GM10266 (cell line): ENCODE measurements at regions not wholly inside any gene's neighbourhood (a gene's known extent, or its start where the extent isn't known, plus 50 kb on each side); places are given as distances from the start of the nearest gene placed in this dataset.

ENCODE experiments used
- DNase-seq: peaks from one replicate; pipeline ENCODE4 v3.0.0; 2012; ENCODE audit errors: extremely low spot score
- TF ChIP-seq, protein P1 (sequence below): IDR thresholded peaks from 2 replicates; pipeline ENCODE4 v1.5.1; 2012; ENCODE audit warnings: mild to moderate bottlenecking, low read depth; ENCODE audit not compliant: control insufficient read depth, insufficient read depth; ENCODE audit errors: missing control alignments

DNA sequence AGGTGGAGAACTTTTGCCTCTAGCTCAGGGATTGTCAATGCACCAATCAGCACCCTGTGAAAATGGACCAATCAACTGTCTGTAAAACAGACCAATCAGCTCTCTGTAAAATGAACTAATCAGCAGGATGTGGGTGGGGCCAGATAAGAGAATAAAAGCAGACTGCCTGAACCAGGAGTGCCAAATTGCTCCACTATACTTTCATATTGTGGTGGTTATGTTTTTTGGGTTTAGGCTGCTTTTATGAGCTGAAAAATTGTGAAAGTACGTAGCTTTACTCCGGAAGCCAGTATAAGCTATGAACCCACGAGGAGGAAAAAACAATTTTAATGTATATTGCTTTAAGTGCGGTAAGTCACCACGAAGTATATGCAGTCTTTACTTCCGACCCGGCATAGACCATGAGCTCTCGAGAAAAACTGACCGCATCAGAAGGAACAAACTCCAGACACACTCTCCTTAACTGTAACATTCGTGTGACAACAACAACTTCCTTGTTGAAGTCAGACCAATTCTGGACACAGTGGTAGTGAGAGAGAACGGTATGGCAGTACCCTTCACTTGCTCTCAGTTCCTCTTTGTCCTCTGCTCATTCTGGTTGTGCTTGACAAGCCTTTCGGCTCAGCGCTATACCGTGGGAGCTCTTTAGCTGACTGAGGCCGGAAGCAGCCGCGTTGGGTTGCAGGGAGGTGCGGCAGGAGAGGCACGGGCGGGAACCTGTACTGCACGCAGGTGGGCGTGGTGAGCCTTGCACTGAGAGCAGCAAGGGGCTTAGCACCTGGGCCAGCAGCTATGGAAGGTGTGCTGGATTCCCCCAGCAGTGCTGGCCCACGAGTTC, 81.9 kb upstream of the E2F3 start:
- peak; percentile 88 for DNase-seq
- TF ChIP-seq, protein P1, sequence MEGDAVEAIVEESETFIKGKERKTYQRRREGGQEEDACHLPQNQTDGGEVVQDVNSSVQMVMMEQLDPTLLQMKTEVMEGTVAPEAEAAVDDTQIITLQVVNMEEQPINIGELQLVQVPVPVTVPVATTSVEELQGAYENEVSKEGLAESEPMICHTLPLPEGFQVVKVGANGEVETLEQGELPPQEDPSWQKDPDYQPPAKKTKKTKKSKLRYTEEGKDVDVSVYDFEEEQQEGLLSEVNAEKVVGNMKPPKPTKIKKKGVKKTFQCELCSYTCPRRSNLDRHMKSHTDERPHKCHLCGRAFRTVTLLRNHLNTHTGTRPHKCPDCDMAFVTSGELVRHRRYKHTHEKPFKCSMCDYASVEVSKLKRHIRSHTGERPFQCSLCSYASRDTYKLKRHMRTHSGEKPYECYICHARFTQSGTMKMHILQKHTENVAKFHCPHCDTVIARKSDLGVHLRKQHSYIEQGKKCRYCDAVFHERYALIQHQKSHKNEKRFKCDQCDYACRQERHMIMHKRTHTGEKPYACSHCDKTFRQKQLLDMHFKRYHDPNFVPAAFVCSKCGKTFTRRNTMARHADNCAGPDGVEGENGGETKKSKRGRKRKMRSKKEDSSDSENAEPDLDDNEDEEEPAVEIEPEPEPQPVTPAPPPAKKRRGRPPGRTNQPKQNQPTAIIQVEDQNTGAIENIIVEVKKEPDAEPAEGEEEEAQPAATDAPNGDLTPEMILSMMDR = no peak

DNA sequence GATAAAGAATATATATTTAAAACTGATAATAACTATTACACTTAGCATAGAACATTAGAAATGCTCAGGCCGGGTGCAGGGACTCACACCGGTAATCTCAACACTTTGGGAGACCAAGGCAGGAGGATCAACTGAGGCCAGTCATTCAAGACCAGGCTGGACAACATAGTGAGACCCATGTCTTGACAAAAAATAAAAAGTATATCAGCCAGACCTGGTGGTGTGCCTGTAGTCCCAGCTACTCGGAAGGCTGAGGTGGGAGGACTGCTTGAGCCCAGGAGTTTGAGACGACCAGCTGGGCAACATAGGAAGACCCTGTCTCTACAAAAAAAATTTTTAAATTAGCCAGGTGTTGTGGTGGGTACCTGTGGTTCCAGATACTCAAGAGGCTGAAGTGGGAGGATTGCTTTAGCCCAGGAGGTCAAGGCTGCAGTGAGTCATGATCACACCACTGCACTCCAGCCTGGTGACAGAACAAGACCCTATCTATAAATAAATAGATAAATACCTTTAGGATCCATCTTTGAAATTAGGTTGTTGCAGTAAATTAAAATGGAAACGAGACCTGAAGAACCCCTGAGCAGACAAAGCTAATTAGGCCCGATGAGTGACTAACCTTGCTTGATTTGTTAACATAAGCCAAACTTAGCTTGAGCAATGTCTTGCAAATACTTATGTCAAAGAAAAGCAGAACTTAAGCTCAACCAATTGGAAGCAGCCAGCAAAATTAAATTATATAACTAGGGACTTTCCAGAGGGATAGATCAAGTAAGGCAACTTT, 75.8 kb upstream of the E2F3 start:
- no peak for DNase-seq
- TF ChIP-seq, protein P1 = no peak

DNA sequence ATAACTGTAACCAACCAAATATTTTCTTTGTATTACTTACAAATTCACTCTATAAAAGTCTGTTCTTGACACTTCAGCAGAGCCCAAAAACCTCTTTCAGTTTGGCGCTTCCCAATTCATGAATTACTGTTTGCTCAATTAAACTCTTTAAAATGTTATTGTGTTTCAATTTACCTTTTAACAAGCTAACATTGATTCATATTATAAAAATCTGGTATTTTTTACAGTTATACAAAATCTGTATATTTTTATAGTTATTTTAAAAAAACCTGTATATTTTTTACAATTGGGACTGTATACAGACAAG, 75.3 kb upstream of the E2F3 start:
- TF ChIP-seq, protein P1 = no peak
- no peak for DNase-seq

DNA sequence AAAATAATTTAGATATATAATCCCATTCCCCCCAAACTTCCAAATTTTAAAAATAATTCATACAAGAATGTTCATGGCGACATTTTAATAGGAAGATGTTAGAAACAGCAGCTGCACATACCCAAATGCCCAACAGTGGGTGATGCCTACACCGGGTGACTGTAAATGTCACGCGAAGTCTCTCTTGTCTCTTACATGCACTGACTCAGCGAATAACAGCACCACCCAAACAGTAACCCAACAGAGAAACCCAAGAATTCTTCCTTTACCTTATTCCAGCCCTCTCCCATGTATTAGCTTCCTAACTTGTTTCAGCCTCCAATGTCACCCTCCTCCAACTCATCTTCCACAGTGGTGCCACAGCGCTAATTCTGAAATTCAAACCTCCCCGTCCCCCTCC, 74.5 kb upstream of the E2F3 start:
- TF ChIP-seq, protein P1 = no peak
- no peak for DNase-seq

DNA sequence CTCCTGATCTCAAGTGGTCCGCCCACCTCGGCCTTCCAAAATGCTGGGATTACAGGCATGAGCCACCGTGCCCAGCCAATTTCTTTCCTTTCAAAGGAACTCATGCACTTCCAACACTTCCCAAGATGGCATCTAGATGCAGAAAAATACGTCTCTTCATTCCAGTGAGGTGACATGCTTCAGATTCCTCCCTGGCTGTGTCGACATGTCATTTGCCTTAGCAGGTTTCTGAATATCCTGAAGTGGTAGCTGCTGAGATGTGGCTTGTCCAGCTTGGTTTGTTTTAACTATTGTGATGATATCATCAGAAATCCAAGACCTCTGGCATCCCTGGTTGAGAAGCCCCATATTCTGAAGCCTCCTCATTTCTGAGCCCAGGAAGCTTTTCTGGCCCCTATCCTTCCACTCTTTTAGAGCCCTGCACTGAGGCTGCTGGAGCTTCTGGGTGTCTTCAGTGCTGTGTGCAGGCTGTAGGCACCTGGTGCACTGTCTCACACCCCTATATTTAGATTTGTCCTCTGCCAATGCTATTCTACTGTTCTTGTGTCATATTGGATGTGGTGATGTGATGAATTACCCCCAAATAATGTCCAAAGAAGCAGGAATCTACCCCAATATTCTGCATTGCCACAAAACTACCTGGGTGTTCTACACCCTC, 73.3 kb upstream of the E2F3 start:
- no peak for DNase-seq
- TF ChIP-seq, protein P1 = no peak

DNA sequence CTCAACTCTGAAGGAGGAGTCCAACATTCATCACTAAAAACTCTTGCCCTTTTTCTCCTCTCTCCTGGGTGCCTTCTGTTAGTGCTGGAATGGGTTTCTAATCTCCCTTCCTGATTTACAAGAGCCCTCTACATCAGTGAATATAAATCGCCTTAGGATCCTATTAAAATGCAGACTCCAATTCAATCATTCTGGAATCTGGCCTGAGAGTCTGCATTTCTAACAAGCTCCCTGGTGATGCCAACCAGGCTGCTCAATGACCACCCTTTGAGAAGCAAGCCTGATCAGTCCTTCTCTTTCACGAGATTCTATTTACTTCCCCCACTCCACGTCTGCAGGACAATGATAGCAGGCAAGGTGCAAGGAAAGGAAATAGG, 72.8 kb upstream of the E2F3 start:
- TF ChIP-seq, protein P1 = no peak
- DNase-seq = no peak
